ENCODE measurements at regions not wholly inside any gene's neighbourhood (a gene's known extent, or its start where the extent isn't known, plus 50 kb on each side); places are given as distances from the start of the nearest gene placed in this dataset.
"Not testable (repeated sequence)": the region's sequence is repeated elsewhere in the genome, so short reads cannot be mapped to it uniquely, and the experiment has no call there.

- not testable (repeated sequence) for H3K9me3 Mint-ChIP-seq; H3K27me3 Mint-ChIP-seq (ENCODE audit: low read depth); H3K27ac Mint-ChIP-seq; H3K4me3 Mint-ChIP-seq; H3K4me1 Mint-ChIP-seq (ENCODE audit: low read depth); H3K36me3 Mint-ChIP-seq (ENCODE audit: low read depth)
Observed at GRCh38 chr3:177800147-177800546, 602.9 kb upstream of the TBL1XR1 start.

DNA sequence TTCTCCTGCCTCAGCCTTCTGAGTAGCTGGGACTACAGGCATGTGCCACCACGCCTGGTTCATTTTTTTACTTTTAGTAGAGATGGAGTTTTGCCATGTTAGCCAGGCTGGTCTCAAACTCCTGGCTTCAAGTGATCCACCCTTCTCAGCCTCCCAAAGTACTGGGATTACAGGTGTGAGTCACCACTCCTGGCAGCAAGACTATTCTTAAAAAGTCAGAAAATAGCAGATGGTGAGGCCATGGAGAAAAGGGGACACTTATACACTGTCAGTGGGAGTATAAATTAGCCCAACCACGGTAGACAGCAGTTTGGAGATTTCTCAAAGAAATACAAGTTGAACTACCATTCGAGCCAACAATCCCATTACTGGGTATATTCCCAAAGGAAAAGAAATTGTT is 603.3 kb upstream of the TBL1XR1 start:
- H3K27me3 Mint-ChIP-seq (ENCODE audit: low read depth), result no peaks in the 10 kb centered on the region
- H3K36me3 Mint-ChIP-seq (ENCODE audit: low read depth), result no peaks in the 10 kb centered on the region
- H3K27ac Mint-ChIP-seq, result no peak overlapping the region
- H3K9me3 Mint-ChIP-seq, result peaks cover 3% of the 10 kb centered on the region
- peaks cover 3% of the 10 kb centered on the region for H3K4me1 Mint-ChIP-seq (ENCODE audit: low read depth)
- H3K4me3 Mint-ChIP-seq, result no peak overlapping the region

DNA sequence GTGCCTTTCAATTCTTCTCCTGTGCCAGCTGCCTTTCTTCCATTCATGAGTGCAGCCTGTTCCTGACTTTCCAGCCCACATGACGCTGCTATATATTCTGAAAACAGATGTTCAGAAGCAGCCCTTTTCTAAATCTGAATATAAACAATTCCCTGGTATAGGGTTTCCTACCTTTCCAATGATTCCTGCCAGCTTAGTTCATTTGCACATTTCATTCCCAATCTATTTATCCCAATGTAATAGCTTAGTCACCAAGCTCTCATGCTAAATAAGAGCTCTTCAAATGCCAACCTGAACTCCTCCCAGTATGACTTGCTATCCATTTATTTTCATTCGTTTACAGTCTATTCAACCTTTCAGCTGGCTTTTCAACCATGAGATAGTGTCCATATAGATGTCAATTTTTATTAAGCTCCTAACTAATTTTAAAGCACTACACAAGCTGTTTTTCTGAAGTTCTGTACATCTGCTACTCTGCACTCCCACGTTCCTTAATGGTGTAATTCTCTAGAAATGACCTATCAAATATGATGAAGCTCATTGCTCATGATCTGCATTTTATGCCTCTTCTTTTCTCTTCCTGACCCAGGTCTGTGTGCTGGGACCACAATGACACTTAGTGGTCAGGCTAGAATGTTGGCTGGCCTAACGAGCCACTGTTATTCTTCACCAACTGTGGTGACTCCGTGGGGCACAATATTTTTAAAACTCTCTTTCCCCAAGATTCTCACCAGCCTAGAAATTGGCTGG is 605.0 kb upstream of the TBL1XR1 start:
- Mint-ChIP-seq H3K9me3 (peaks cover 3% of the 10 kb centered on the region), H3K27ac (no peak overlapping the region), H3K27me3 (ENCODE audit: low read depth) (no peaks in the 10 kb centered on the region), H3K4me1 (ENCODE audit: low read depth) (peaks cover 3% of the 10 kb centered on the region), H3K4me3 (no peak overlapping the region), H3K36me3 (ENCODE audit: low read depth) (no peaks in the 10 kb centered on the region)

DNA sequence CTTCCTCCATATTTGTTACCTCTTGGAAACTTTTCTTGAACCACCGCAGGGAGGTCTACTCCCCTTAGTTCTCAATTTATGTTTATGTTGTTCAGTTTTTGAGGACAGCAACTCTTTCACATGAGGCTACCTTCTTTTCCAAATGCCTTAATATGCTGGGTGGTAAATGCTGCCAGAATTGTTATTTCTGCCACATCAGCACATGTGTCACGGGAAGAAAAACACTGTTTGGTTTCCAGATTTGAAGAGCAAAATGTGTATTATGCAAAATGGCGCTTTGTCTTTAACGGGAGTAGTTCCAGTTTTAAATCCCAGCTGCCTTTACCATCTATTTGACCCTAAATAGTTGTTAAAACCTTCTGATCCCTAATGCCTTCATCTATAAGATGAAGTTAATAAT is 606.2 kb upstream of the TBL1XR1 start:
- no peak overlapping the region for H3K27ac Mint-ChIP-seq
- H3K9me3 Mint-ChIP-seq, result peaks cover 3% of the 10 kb centered on the region
- H3K27me3 Mint-ChIP-seq (ENCODE audit: low read depth), result no peaks in the 10 kb centered on the region
- H3K4me1 Mint-ChIP-seq (ENCODE audit: low read depth), result peaks cover 3% of the 10 kb centered on the region
- no peak overlapping the region for H3K4me3 Mint-ChIP-seq
- H3K36me3 Mint-ChIP-seq (ENCODE audit: low read depth), result no peaks in the 10 kb centered on the region

DNA sequence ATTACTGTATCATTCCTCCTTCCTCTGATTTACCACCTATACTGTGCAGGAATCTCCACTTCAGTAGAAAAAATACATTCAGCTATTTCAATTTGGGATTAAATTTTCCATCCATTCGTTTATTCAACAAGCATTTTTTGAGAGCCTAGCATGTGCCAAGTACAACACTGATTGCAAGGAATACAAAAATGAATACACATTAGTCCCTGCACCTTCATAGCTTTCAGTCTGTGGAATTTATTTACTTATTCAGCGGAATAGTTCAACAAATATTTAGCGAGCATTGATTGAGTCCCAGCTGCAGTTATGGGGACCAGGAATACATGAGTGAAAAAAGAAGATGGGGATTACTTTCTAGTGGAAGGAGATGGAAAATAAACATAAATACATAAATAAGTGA is 606.8 kb upstream of the TBL1XR1 start:
- Mint-ChIP-seq H3K27ac (no peak overlapping the region), H3K36me3 (ENCODE audit: low read depth) (no peaks in the 10 kb centered on the region), H3K27me3 (ENCODE audit: low read depth) (no peaks in the 10 kb centered on the region), H3K9me3 (peaks cover 3% of the 10 kb centered on the region), H3K4me1 (ENCODE audit: low read depth) (peaks cover 3% of the 10 kb centered on the region), H3K4me3 (no peak overlapping the region)

- no peak overlapping the region for H3K4me3 Mint-ChIP-seq
- no peaks in the 10 kb centered on the region for H3K36me3 Mint-ChIP-seq (ENCODE audit: low read depth)
- H3K4me1 Mint-ChIP-seq (ENCODE audit: low read depth), result peaks cover 3% of the 10 kb centered on the region
Observed at GRCh38 chr3:177804646-177805045, 607.4 kb upstream of the TBL1XR1 start.

DNA sequence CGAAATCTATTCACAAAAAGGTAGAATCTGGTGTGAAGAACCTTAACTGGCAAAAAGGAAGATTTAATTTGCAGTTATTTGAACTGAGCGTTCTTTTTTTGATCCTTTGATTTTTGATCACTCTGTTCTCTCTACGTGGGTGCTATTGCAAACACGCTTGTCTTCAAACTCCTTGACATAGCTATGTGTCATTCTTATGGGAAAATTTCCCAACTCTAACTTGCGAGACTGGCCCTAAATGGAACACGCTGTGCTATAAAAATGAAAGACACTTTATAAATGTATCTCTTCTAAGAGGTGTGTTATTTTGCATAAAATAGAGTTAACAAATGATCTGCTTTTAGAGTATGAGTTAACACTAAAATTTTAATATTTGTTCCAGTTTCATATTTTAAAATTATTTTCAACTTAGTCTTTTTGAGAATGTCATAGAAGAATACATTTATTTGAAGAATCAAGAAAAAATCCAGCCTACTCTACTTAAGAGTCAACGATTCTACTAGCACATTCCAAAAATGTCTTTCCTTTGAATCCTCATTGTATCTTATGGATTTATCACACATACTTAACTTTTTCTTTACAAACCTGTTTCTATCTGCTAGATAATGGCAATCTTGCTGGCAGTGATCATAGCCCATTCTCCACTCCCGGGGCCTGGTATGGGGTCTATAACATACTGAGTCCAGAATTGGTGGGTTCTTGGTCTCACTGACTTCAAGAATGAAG is 610.0 kb upstream of the TBL1XR1 start:
- peaks cover 6% of the 10 kb centered on the region for H3K4me1 Mint-ChIP-seq (ENCODE audit: low read depth)
- no peaks in the 10 kb centered on the region for H3K36me3 Mint-ChIP-seq (ENCODE audit: low read depth)
- H3K27me3 Mint-ChIP-seq (ENCODE audit: low read depth), result no peaks in the 10 kb centered on the region
- H3K9me3 Mint-ChIP-seq, result peaks cover 7% of the 10 kb centered on the region
- no peak overlapping the region for H3K27ac Mint-ChIP-seq
- H3K4me3 Mint-ChIP-seq, result no peak overlapping the region

More at GRCh38 chr3:177804646-177805045, 607.4 kb upstream of the TBL1XR1 start:
- H3K9me3 Mint-ChIP-seq, result peaks cover 3% of the 10 kb centered on the region
- H3K27me3 Mint-ChIP-seq (ENCODE audit: low read depth), result no peaks in the 10 kb centered on the region
- no peak overlapping the region for H3K27ac Mint-ChIP-seq

- H3K9me3 Mint-ChIP-seq; H3K27me3 Mint-ChIP-seq (ENCODE audit: low read depth); H3K4me1 Mint-ChIP-seq (ENCODE audit: low read depth); H3K27ac Mint-ChIP-seq; H3K4me3 Mint-ChIP-seq; H3K36me3 Mint-ChIP-seq (ENCODE audit: low read depth): not testable (repeated sequence)
Observed at GRCh38 chr3:177808928-177809478, 611.7 kb upstream of the TBL1XR1 start.

DNA sequence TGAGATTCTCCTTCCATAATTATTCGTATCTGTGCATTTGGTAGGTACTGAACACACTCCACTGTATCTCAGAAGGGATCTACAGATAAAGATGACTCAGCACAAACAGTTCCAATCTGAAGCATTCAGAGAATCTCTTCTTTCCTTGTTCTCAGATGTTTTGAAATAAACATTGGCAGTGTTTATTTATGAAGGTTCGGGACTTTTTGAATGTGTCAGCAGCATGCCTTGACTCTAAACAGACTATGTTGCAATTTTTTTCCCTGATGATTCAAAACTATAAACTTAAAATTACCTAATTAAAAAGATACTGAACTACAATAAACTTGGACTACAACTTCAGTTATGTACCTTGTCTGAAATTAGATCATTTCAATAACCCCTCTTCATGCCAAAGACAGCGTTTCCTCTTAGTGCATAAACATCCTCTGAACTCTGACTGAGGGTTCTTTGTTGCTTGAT is 612.9 kb upstream of the TBL1XR1 start:
- H3K27ac Mint-ChIP-seq, result peak overlapping the region; percentile 50
- H3K4me3 Mint-ChIP-seq, result no peak overlapping the region
- H3K27me3 Mint-ChIP-seq (ENCODE audit: low read depth), result no peaks in the 10 kb centered on the region
- H3K36me3 Mint-ChIP-seq (ENCODE audit: low read depth), result no peaks in the 10 kb centered on the region
- H3K4me1 Mint-ChIP-seq (ENCODE audit: low read depth), result peaks cover 6% of the 10 kb centered on the region
- peaks cover 4% of the 10 kb centered on the region for H3K9me3 Mint-ChIP-seq

GRCh38 chr3:177811112-177811511 is 613.8 kb upstream of the TBL1XR1 start:
- H3K4me1 Mint-ChIP-seq (ENCODE audit: low read depth), result peaks cover 6% of the 10 kb centered on the region
- no peaks in the 10 kb centered on the region for H3K27me3 Mint-ChIP-seq (ENCODE audit: low read depth)
- H3K9me3 Mint-ChIP-seq, result peaks cover 4% of the 10 kb centered on the region
- no peak overlapping the region for H3K4me3 Mint-ChIP-seq
- no peak overlapping the region for H3K27ac Mint-ChIP-seq
- no peaks in the 10 kb centered on the region for H3K36me3 Mint-ChIP-seq (ENCODE audit: low read depth)

DNA sequence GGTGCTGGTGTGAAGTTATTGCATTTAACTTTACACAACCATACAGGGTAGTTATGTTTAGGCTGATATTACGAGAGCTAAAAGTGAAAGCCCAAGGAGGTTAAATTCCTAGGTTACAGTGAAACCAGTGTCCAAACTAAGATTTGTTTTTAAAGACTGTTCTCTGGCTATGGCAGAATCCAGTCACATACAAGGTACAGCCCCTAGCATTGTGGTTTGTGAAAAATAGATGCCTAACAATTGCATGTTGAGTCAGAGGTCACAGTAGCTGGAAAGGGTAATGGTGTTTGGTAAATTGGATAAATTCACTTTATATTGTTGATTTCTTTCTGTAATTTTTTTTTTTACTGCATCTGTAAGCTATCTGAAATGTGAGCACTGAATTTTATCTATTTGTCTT is 614.6 kb upstream of the TBL1XR1 start:
- Mint-ChIP-seq H3K9me3 (peaks cover 4% of the 10 kb centered on the region), H3K27ac (no peak overlapping the region), H3K4me3 (no peak overlapping the region), H3K27me3 (ENCODE audit: low read depth) (no peaks in the 10 kb centered on the region), H3K36me3 (ENCODE audit: low read depth) (no peaks in the 10 kb centered on the region), H3K4me1 (ENCODE audit: low read depth) (peaks cover 6% of the 10 kb centered on the region)

DNA sequence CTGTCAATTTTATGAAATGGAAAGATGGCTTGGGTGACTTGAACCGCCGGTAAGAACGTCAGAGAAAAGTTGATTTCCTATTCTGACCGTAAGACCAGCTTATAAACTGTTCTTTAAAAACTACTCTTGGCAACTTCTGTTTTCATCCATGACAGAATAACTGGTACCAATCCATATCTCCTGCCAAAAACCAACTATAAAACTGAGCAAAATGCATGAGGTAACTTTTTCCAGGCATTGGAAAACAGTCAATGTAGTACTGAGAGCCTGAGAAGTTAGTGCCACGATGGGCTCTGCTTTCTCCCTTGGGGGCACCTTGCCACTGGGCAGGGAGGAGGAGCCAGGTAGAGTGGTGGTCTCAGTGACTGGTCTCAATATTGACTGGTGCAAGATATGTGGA is 615.2 kb upstream of the TBL1XR1 start:
- Mint-ChIP-seq H3K9me3 (peaks cover 4% of the 10 kb centered on the region), H3K4me3 (no peak overlapping the region), H3K36me3 (ENCODE audit: low read depth) (no peaks in the 10 kb centered on the region), H3K27me3 (ENCODE audit: low read depth) (no peaks in the 10 kb centered on the region), H3K27ac (no peak overlapping the region), H3K4me1 (ENCODE audit: low read depth) (peaks cover 6% of the 10 kb centered on the region)

GRCh38 chr3:177813322-177813721 is 616.0 kb upstream of the TBL1XR1 start:
- Mint-ChIP-seq H3K4me1 (ENCODE audit: low read depth) (peaks cover 6% of the 10 kb centered on the region), H3K4me3 (no peak overlapping the region)

GRCh38 chr3:177816667-177817208 is 619.5 kb upstream of the TBL1XR1 start:
- no peak overlapping the region for H3K27ac Mint-ChIP-seq

More at GRCh38 chr3:177813322-177813721, 616.0 kb upstream of the TBL1XR1 start:
- Mint-ChIP-seq H3K27me3 (ENCODE audit: low read depth) (no peaks in the 10 kb centered on the region), H3K9me3 (peaks cover 4% of the 10 kb centered on the region), H3K36me3 (ENCODE audit: low read depth) (no peaks in the 10 kb centered on the region), H3K27ac (no peak overlapping the region)

GRCh38 chr3:177817751-177818150 is 620.5 kb upstream of the TBL1XR1 start:
- H3K9me3 Mint-ChIP-seq, result no peaks in the 10 kb centered on the region
- H3K36me3 Mint-ChIP-seq (ENCODE audit: low read depth), result no peaks in the 10 kb centered on the region
- H3K4me1 Mint-ChIP-seq (ENCODE audit: low read depth), result peaks cover 6% of the 10 kb centered on the region
- no peaks in the 10 kb centered on the region for H3K27me3 Mint-ChIP-seq (ENCODE audit: low read depth)
- no peak overlapping the region for H3K4me3 Mint-ChIP-seq
- H3K27ac Mint-ChIP-seq, result no peak overlapping the region

More at GRCh38 chr3:177816667-177817208, 619.5 kb upstream of the TBL1XR1 start:
- no peaks in the 10 kb centered on the region for H3K36me3 Mint-ChIP-seq (ENCODE audit: low read depth)
- no peak overlapping the region for H3K4me3 Mint-ChIP-seq
- no peaks in the 10 kb centered on the region for H3K27me3 Mint-ChIP-seq (ENCODE audit: low read depth)
- peaks cover 6% of the 10 kb centered on the region for H3K4me1 Mint-ChIP-seq (ENCODE audit: low read depth)
- no peaks in the 10 kb centered on the region for H3K9me3 Mint-ChIP-seq
